ENCODE measurements at regions not wholly inside any gene's neighbourhood (a gene's known extent, or its start where the extent isn't known, plus 50 kb on each side); places are given as distances from the start of the nearest gene placed in this dataset.

DNA sequence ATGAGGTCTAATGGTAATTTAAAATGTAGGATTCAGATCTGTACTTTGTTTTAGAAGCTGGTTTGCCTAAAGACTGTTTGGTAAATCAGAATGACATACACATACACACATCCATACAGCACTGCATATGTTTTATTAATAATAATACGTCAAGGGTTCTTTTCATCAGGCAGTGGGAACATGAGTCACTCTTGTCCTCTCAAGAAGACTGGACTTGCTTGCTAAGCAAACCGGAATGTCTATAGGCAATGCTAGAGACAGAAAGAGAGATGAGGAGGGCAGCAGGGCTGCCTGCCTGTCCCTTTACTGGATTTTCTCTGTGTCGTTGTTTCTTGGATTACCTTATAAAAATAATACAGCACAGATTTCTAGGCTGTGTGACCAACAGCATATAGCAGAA, 119.1 kb upstream of the GALNT2 start:
- TF ChIP-seq, protein P1, sequence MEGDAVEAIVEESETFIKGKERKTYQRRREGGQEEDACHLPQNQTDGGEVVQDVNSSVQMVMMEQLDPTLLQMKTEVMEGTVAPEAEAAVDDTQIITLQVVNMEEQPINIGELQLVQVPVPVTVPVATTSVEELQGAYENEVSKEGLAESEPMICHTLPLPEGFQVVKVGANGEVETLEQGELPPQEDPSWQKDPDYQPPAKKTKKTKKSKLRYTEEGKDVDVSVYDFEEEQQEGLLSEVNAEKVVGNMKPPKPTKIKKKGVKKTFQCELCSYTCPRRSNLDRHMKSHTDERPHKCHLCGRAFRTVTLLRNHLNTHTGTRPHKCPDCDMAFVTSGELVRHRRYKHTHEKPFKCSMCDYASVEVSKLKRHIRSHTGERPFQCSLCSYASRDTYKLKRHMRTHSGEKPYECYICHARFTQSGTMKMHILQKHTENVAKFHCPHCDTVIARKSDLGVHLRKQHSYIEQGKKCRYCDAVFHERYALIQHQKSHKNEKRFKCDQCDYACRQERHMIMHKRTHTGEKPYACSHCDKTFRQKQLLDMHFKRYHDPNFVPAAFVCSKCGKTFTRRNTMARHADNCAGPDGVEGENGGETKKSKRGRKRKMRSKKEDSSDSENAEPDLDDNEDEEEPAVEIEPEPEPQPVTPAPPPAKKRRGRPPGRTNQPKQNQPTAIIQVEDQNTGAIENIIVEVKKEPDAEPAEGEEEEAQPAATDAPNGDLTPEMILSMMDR (IDR thresholded peaks at IDR 0.05): no peak
- TF ChIP-seq POLR2A (IDR thresholded peaks at IDR 0.05): no peak

All from Peyer's patch (tissue), 4 donors.